RWPE2 (cell line): ENCODE measurements at regions not wholly inside any gene's neighbourhood (a gene's known extent, or its start where the extent isn't known, plus 50 kb on each side); places are given as distances from the start of the nearest gene placed in this dataset.

Experiments
- ATAC-seq: fragments of 200-7000 bp; cut with Tn5 transposase; 3 replicates; pipeline ENCODE4 v1.9.1; 2021; ENCODE audit warnings: low read depth
- DNase-seq: peaks from one replicate; pipeline ENCODE4 v3.0.0-alpha.2; 2020; ENCODE audit warnings: low spot score
- H3K27ac ChIP-seq: fragments of 450-650 bp; 2 replicates; pipeline ENCODE4 v1.5.1; 2017; ENCODE audit warnings: mild to moderate bottlenecking; ENCODE audit not compliant: poor library complexity, severe bottlenecking
- H3K27me3 ChIP-seq: fragments of 250-450 bp; sonication (Bioruptor Pico); 2 replicates; pipeline ENCODE4 v1.5.1; 2021; ENCODE audit warnings: mild to moderate bottlenecking, moderate library complexity; ENCODE audit not compliant: insufficient read depth, poor library complexity, severe bottlenecking
- H3K36me3 ChIP-seq: fragments of 250-450 bp; sonication (Bioruptor Pico); 2 replicates; pipeline ENCODE4 v1.5.1; 2020; ENCODE audit warnings: low read depth, mild to moderate bottlenecking, moderate library complexity
- H3K4me1 ChIP-seq: fragments of 250-450 bp; sonication (Bioruptor Pico); 2 replicates; pipeline ENCODE4 v1.5.1; 2021; ENCODE audit warnings: mild to moderate bottlenecking, moderate library complexity; ENCODE audit not compliant: insufficient read depth, poor library complexity, severe bottlenecking
- H3K4me3 ChIP-seq: fragments of 250-450 bp; sonication (Bioruptor Pico); 2 replicates; pipeline ENCODE4 v1.5.1; 2021; ENCODE audit warnings: mild to moderate bottlenecking, moderate library complexity; ENCODE audit not compliant: severe bottlenecking
- H3K9me3 ChIP-seq: fragments of 250-450 bp; sonication (Bioruptor Pico); 2 replicates; pipeline ENCODE4 v1.5.1; 2021; ENCODE audit warnings: mild to moderate bottlenecking, moderate library complexity; ENCODE audit not compliant: severe bottlenecking
- CTCF ChIP-seq: fragments of 450-650 bp; IDR thresholded peaks from one replicate; pipeline ENCODE4 v1.5.1; 2017; ENCODE audit warnings: mild to moderate bottlenecking, moderate library complexity; ENCODE audit not compliant: poor library complexity, severe bottlenecking

GRCh38 chr9:96175001-96175400 lies 127.0 kb downstream of the HSD17B3 start:
- H3K4me3 ChIP-seq = no peak overlapping the region
- H3K4me1 ChIP-seq = no peaks in the 10 kb centered on the region
- H3K9me3 ChIP-seq = no peaks in the 10 kb centered on the region
- no peaks in the 10 kb centered on the region for H3K36me3 ChIP-seq
- no peak for TF ChIP-seq CTCF
- H3K27ac ChIP-seq = no peak overlapping the region
- H3K27me3 ChIP-seq = peaks cover 12% of the 10 kb centered on the region
- DNase-seq (no peak), ATAC-seq (no peak)

- H3K9me3 ChIP-seq = no peaks in the 10 kb centered on the region
- no peaks in the 10 kb centered on the region for H3K4me1 ChIP-seq
- ATAC-seq (no peak), DNase-seq (no peak)
- H3K36me3 ChIP-seq = no peaks in the 10 kb centered on the region
- TF ChIP-seq CTCF = no peak
- peaks cover 12% of the 10 kb centered on the region for H3K27me3 ChIP-seq
- H3K4me3 ChIP-seq = no peak overlapping the region
- no peak overlapping the region for H3K27ac ChIP-seq
Measured at GRCh38 chr9:96174371-96174770, 127.6 kb downstream of the HSD17B3 start.

GRCh38 chr9:96173640-96174039 lies 128.3 kb downstream of the HSD17B3 start:
- H3K36me3 ChIP-seq = no peaks in the 10 kb centered on the region
- no peaks in the 10 kb centered on the region for H3K9me3 ChIP-seq
- no peak for ATAC-seq
- DNase-seq = no peak
- H3K4me1 ChIP-seq = no peaks in the 10 kb centered on the region
- peaks cover 12% of the 10 kb centered on the region for H3K27me3 ChIP-seq
- no peak overlapping the region for H3K4me3 ChIP-seq
- TF ChIP-seq CTCF = no peak
- H3K27ac ChIP-seq = no peak overlapping the region

GRCh38 chr9:96172797-96173196 lies 129.2 kb downstream of the HSD17B3 start:
- H3K9me3 ChIP-seq = no peaks in the 10 kb centered on the region

More at GRCh38 chr9:96172797-96173196, 129.2 kb downstream of the HSD17B3 start:
- TF ChIP-seq CTCF = no peak
- DNase-seq (no peak), ATAC-seq (no peak)
- Histone ChIP-seq H3K27ac (no peak overlapping the region), H3K27me3 (peaks cover 12% of the 10 kb centered on the region), H3K36me3 (no peaks in the 10 kb centered on the region), H3K4me3 (no peak overlapping the region), H3K4me1 (no peaks in the 10 kb centered on the region)
